ENCODE measurements at regions not wholly inside any gene's neighbourhood (a gene's known extent, or its start where the extent isn't known, plus 50 kb on each side); places are given as distances from the start of the nearest gene placed in this dataset.

GRCh38 chr13:106197496-106197895 is 338.0 kb downstream of the EFNB2 start:
- TF ChIP-seq CTCF (IDR thresholded peaks at IDR 0.05; ENCODE audit: low read depth, low read length): no peak
- no peak for TF ChIP-seq POLR2A (IDR thresholded peaks at IDR 0.05; ENCODE audit: extremely low read depth, insufficient read length)

All from NB4 (cell line).